ENCODE measurements at regions not wholly inside any gene's neighbourhood (a gene's known extent, or its start where the extent isn't known, plus 50 kb on each side); places are given as distances from the start of the nearest gene placed in this dataset.

DNA sequence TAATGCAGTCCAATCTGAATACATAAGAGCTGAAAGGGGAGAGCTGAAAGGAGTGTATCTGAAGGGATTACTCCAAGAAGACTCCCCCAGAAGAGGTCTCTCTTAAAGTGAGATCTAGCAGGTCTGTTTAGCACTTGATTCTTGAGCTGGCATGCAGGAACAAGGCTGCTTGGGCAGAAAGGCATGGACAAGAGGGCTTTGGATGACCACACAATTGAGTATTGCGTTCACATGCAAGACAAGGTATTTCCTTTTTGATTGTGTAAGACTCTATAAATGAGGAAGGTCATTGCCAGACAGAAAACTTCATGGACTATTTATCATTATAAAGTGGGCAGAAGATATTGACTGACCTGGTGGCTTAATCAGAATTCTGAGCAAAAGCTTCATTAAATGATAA is 145.5 kb upstream of the AFF2 start:
- intact Hi-C loops (cut with micrococcal nuclease), result no loop called here

DNA sequence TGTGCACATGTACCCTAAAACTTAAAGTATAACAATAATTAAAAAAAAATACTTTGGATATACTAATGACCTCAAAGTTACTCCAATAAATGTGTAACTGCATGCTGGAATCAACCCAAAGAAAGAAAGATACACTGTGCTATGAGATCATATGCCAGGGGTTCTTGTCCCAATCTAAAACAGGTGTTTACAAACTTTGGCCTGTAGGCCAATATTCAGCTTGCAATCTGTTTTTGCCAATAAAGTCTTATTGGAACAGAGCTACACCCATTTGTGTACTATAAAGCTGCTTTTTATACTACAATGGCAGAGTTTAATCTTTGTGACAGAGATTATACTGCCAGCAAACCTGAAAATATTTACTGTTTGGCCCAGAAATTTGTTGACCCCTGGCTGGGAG is 138.8 kb upstream of the AFF2 start:
- intact Hi-C loops (cut with micrococcal nuclease), result no loop called here

DNA sequence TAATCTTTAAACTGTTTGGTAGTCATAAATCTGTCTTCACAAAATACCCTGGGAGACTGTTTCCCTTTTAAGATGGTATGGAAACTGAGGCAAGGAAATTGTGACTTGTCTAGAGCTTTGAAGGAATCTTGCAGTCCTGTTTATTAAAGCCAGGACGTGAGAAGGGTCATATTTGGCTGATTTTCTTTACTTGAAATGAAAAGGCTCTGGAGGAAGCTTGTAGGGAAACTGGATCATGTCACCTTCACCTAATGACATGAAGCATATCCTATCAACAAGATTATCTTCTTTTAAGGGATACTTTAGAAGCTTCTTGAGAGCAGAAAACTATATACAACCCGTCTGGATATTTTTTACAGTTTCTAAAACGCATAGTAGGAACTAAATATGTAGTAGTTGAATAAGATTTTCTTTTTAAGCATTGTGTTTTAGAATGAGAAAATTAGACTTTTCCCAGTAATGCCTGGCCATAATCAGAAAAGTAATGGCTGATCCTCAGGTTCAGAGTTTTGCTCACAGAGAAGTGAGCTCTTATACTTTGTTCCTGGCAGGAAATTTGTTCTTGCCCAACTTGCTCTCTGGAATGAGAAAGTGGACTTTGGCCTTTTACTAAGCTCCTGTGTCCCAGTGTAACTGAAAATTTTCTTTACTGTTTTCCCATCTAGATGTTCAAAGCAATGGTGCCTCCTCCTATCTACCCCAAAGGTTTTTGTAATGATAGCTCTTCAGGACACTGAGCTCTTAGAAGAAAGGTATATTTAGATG is 136.8 kb upstream of the AFF2 start:
- intact Hi-C loops (cut with micrococcal nuclease), result no loop called here

DNA sequence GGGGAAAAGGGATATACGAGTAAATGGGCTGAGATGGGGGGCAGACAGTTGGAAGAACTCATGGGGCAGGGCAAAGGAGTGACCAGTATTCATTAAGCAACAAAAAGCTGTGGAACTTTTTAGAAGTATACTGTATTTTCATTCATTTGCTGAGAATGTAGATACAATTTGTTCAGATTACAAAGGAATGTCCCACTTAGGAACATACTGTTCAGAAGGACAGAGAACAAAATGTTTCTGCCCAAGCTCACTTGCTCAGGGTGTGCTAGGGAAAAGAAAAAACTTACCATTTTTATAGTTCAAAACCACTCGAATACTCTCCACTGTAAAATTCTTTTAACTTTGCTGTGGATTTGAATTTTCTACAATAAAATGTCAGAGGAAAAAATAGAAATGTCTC is 135.2 kb upstream of the AFF2 start:
- intact Hi-C loops (cut with micrococcal nuclease), result no loop called here

DNA sequence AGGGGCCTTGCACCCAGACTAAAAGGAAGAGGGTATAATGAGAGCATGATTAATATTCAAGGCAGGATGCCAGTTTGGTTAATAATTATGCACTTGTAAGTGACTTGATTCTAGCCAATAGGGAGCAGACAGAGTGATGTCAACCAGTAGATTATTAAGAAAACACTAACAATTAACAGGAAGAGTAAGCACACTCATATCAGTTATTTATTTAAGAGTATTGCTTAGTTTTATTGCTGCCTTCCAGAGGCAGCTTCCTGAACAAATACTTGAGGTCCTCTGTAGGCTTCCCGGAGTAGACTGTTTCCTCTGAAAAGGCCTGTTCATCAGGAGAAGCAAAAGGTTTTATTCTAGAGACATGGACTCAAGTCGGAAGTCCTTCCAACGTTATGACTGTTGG is 129.1 kb upstream of the AFF2 start:
- intact Hi-C loops (cut with micrococcal nuclease), result no loop called here

DNA sequence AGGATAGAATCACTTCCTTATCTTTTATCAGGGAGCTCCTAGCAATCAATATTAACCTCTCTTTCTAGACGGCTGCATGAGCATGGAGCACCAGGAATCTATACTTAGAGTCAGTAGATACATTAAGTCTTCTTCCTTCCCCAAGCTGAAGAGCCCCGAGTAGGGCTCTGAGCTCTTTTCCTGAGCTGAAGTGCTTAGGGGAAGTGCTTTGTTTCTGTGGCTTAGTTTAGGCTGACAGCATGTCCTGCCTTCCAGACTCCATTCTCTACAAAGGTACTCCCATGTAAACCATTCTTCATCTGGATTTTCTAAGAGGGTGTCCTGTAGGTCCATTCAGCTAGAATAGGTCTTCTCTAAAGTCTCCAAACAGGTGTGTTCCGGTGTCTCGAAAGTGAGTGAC is 127.5 kb upstream of the AFF2 start:
- intact Hi-C loops (cut with micrococcal nuclease), result no loop called here

DNA sequence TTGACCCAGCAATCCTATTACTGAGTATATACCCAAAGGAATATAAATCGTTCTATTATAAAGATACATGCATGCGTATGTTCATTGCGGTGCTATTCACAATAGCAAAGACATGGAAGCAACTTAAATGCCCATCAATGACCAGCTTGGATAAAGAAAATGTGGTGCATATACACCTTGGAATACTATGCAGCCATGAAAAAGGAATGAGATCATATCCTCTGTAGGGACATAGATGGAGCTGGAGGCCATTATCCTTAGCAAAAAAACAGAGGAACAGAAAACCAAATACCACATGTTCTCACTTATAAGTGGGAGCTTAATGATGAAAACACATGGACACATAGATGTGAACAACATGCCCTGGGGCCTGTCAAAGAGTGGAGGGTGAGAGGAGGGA is 124.1 kb upstream of the AFF2 start:
- intact Hi-C loops (cut with micrococcal nuclease), result no loop called here

DNA sequence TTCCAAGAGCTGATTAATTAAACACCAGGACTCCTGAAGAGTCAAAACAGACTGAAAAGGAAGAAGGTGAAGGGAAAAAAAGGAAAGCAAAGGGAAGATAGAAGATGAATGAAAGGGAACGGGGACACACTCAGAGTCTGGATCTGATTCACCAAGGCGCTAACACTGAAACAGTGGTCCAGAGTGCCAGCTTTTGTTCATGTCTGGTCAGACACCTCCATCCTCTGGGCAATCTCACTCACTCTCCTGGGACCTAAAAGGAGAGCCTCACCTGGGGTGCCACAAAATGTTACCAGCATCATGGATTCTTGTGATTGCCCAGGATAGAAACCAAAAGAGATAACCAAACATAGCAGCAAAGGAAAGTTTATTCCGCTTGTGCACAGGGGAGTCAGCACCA is 120.3 kb upstream of the AFF2 start:
- intact Hi-C loops (cut with micrococcal nuclease), result loop anchor here (2.0 to 10.0 kb wide), 3 partner anchors 45 to 905 kb away; partner anchors contain the start of gene FMR1

DNA sequence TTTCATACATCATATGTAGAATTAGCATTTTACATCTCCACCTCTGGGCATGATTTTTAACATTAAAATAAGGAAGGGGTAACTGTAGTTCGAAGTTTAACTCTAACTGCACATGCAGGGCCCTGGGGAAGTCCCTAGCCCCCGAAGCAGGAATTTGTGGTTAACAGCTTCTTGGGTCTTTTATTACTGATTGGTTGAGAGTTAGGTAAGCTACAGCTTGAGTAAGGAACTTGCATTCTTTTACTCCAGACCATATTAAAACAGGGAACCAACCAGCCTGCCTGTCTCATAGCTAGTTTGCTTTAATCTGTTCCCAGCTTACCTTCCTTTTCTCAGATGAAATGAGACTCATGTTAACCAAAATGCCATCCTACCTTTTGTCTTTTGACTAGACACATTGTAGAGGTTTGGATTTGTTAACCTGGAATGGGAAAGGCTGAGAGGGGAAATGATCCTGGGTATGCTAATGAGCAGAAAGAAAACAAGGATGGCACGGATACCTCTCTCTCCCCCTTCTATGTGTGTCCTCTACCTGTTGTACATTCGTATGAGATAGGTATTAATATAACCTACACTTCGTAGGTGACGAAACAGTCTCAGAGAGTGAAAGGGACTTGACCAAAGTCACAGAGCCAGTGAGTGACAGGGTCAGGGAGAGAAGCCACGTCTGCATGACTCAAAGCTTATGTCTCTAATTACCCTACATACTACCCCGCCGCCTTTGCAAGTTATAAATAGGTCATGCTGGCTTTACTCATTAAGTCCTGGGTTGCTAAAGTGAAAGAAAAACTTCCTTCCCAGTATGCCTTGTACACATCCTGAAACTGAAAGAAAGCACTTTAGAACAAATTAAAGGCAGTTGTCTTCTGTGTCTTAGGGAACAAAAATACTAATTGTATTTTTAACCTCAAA is 119.5 kb upstream of the AFF2 start:
- intact Hi-C loops (cut with micrococcal nuclease), result loop anchor here (1.0 to 10.0 kb wide), 7 partner anchors 46 to 904 kb away; partner anchors contain the start of gene FMR1

DNA sequence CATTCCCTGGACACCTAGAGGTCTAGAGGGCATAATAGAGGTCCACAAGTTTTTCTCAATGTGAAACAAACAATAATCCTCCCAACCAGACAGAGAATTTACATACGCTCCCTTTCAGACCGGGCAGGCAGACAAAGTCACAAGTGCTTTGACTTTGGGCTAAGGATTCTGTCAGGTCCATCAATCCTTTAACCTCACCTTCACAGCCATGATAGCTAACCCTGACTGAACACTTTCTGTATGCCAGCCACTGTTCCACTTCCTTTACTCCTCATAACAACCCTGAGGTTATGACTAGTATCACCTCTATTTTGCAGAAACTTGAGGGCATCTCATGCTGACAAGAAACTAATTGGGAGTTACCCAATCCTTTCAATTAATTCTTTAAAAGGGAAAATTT is 118.8 kb upstream of the AFF2 start:
- intact Hi-C loops (cut with micrococcal nuclease), result loop anchor here (1.0 to 10.0 kb wide), 7 partner anchors 47 to 903 kb away; partner anchors contain the start of gene FMR1

DNA sequence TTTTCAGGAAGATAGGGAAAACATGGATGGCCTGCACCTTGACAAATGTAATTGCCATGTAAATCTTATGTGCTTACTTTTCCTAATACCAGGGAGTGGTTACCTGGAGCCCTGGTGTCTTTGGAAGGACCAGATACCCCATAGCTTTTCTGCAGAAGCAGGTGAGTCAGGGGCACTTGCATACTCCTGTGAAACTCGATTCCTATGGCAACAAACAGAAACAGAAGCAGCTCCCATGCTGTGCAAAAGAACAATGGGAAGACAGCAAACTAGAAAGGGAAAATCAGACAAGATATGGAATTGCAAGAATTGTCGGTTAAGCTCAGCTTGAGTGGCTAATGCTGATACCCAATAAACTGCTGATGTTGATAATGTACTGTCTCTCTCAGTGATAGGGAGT is 117.4 kb upstream of the AFF2 start:
- intact Hi-C loops (cut with micrococcal nuclease), result loop anchor here (10.0 kb wide), 1 partner anchor 902 kb away; no protein-coding TSS in a partner anchor

DNA sequence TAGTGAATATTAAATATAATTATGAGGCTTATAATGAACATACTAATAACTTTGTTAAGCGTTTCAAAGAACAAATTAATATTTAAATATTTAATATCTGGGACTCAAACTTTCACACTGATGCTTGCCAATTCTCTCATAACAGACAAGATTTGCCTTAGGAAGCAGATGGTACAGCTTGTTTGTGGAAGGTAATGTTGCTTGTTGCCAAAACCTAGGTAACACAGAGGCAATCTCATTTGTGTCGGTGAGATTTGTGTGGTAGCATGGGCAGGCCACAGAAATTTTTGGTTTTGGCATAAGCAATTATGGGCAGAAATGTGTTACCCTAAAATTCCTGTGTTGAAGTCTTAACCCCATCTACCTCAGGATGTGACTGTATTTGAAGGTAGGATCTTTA is 114.9 kb upstream of the AFF2 start:
- intact Hi-C loops (cut with micrococcal nuclease), result loop anchor here (10.0 kb wide), 1 partner anchor 899 kb away; no protein-coding TSS in a partner anchor

DNA sequence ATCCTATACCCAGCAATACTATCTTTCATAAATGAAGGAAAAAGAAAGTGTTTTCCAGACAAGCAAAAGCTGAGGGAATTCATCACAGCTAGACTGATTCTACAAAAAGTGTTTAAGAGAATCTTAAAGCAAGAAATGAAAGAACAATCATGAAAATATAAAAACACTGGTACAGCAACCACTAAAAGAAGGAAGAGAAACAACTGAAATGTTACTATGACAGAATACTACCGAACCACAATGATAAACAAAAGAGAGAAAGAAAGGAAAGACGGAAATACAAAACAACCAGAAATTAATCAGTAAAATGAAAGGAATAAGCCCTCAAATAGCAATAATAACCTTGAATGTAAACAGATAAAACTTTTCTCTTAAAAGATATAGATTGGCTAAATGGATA is 110.8 kb upstream of the AFF2 start:
- intact Hi-C loops (cut with micrococcal nuclease), result loop anchor here (10.0 kb wide), 1 partner anchor 895 kb away; no protein-coding TSS in a partner anchor

DNA sequence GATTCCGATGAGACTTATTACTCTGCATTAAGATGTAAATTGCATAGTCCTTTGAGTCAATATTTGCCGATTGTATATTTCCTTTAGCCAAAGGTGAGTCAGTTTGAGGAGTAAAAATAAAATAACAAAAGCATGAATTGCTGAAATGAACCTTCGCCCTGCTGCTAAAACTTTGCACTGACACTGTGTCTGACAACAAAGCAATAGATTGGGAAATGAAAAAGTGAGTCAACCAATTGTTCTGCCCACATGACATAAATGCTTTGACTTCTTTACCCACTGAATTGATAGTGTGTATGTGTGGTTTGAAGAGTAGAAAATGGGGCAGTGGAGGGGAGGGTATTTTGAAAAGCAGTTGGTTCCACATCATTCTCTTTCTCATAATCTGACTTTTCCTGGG is 88.4 kb upstream of the AFF2 start:
- intact Hi-C loops (cut with micrococcal nuclease), result no loop called here

DNA sequence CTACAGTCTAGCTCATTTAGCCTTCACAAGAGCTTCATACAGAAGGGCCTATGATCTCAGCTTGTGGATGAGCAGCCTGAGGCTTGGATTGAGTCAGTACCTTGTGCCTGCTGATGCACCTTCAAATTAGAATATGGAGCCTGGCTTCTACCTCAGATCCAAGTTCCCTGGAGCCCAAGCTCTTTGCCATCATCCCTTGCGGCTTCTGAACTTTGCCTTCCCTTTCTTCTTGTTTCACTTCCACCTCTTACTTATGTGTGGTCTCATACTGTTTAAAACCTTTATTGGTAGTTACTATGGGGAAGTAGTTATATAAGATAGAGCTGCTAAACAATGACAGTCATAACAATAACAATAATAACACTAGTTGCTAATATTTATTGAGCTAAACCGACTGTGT is 84.3 kb upstream of the AFF2 start:
- intact Hi-C loops (cut with micrococcal nuclease), result no loop called here

DNA sequence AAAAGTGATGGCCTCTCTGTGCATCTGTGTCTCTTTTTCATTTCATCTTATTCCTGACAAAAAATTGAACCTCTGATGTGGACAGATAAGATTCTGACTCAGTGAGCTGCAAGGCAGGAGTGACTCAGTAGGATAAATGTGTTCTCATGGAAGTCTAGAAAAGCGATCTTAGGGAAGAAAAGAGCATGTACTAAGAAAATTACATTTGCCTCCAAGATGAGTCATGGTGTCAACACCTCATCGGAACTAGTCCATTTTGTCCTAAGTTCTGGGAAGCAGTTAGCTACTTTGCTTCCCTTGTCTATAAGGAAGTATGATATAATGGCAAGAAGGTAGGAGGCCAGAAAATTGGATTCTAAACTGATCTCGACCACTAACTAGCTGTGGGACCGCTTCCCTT is 83.5 kb upstream of the AFF2 start:
- intact Hi-C loops (cut with micrococcal nuclease), result no loop called here

DNA sequence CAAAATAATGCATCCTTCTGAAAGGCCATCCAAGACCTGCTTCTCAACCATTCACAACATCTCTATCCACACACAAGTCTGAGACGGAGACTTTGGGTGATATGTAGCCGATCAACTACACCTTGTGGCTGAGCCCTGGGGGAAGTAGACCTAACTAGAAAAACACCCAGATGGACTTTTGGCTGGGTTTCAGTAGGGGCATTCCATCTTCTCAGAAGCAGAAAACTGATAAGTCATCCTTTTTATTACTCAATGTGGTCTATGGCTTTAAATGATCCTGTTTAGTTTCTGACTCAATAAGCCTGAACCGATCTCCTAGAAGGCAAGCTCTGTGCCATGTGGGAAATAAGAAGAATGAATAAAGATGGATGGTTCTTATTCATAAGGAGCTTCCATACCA is 82.5 kb upstream of the AFF2 start:
- intact Hi-C loops (cut with micrococcal nuclease), result no loop called here

DNA sequence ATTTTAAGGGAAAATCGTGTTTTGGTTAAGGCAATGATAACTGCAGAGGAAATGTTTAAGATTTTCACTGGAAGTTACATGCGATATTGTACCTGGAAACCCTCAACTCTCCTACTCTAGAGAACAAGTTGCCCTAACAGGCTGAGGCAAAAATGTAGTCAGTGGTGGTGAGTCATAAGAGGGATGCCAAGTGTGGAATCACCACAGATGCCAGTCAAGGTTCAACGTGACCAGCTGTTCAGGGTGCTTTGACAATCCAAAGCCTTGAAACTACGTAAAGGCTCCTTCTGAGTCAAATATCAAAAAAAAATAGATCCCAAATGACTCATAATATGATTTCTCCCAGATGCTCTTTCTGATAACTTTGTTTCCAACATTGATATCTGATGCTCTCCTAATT is 77.9 kb upstream of the AFF2 start:
- intact Hi-C loops (cut with micrococcal nuclease), result no loop called here

DNA sequence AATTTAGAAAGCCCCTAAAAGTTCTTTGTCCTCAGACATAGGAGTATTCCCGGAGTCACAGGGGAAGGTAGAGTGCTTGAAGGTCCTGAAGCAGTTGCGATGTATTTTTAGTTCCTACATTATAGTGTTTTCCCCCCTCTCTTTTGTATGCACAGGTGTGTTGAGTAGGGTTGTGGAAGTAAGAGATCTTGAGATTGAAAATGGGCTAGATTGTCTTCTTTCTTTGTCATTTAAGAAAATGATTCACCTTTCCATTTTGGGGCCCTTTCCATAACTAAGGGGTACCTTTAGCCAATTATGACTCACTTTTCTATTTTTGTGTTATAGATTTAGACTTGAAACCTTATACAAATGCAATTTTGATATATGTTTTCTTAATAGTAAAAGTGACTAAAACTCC is 75.8 kb upstream of the AFF2 start:
- intact Hi-C loops (cut with micrococcal nuclease), result no loop called here

DNA sequence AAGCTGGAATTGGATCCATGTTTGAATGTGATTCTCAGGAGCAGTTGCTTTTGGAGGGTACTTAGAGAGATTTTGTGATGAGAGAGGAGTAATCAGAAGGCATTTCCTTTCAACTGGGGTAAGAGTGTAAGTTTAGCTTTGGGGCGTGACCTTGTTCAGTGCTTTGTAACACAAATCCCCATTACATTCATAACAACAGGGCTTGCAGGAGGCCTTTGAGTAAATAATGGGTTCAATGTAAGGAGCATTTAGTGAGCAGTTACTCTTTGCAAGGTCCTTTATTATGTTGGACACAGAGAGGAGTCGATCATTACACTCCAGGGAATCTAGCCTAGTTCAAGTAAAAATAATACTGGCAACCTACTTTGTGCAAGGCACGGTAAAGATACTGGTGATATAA is 74.0 kb upstream of the AFF2 start:
- intact Hi-C loops (cut with micrococcal nuclease), result no loop called here

DNA sequence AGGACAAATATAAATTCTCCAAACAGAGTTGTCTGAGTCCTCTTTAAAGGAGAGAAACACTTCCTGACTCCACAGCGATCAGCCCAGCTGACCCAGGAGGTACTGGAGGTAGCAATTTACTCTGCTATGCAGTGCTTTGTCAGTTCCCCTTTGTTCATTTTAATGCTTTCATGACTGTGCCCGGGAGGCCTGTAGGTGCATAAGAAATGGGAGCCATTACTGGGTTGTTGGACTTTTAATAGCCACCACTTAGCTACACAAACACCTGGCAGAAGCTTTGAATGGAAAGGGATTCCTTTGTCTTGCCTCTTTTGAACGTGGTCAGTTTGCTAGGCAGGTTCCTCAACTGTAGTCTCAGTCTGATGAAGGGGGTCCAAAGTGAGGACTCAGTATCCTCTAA is 59.0 kb upstream of the AFF2 start:
- intact Hi-C loops (cut with micrococcal nuclease), result no loop called here

DNA sequence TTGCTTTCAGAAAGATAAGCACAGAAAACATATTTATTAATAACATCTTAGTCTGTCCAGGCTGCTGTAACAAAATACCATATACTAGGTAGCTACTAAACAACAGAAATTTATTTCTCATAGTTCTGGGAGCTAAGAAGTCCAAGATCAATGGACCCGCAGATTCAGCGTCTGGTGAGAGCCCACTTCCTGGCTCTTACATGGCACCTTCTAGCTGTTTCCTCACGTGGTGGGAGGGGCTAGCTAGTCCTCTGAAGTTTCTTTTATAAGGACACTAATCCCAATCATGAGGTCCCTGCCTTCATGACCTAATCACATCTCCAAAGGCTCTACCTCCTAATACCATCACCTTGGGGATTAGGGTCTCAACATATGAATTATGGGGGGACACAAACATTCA is 57.2 kb upstream of the AFF2 start:
- intact Hi-C loops (cut with micrococcal nuclease), result no loop called here

Measured in T-helper 1 cell treated with Interleukin-12 subunit alpha and Interleukin-12 subunit beta and Interleukin-4 antibody, amounts not matched to agents 30 ng/mL and 1 ng/mL, for 36 hours (primary cell).